ENCODE measurements at regions not wholly inside any gene's neighbourhood (a gene's known extent, or its start where the extent isn't known, plus 50 kb on each side); places are given as distances from the start of the nearest gene placed in this dataset.

DNA sequence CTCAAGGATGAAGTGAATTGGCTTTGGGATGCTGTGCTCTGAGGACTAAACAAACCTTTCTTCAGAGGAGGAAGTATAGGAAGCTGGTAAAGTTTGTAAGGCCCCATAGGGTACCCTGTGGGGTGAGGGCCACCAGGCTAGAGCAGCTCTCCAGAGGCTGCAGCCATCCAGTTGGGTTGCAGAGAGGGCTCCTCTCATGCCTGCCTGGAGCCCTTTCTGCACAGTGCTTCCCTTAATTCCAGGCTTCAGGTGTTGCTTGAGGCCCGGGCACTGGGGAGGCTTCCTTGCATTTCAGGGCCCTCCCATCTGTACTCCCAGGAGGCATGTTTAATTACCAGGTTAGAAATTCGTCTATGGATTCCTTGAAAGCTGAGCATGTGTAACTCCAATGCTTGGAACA lies 95.3 kb upstream of the FSTL4 start:
- Mint-ChIP-seq H3K27me3 (ENCODE audit: low read depth) (peaks cover 4% of the 10 kb centered on the region; the same call in 1 of the 2 replicates), H3K4me1 (no peaks in the 10 kb centered on the region)
- no CpG with 5 or more reads among the region's 2 CpGs for whole genome bisulfite sequencing (ENCODE audit: extremely low coverage, insufficient read length, low lambda C conversion rate)

More for the DNA sequence above, 95.3 kb upstream of the FSTL4 start:
- H2AK5ac ChIP-seq (ENCODE audit: insufficient read length, low read length) = no peak overlapping the region
- H3K79me2 ChIP-seq (ENCODE audit: insufficient read depth, low read length) = no peaks in the 10 kb centered on the region
- H3K4me1 ChIP-seq (ENCODE audit: insufficient read depth, low read length) = no peaks in the 10 kb centered on the region
- no peak overlapping the region for H3K27ac ChIP-seq (ENCODE audit: insufficient read length, low read depth, low read length)
- H2BK12ac ChIP-seq (ENCODE audit: insufficient read length, low read depth, low read length) = no peak overlapping the region
- no peaks in the 10 kb centered on the region for H3K79me1 ChIP-seq (ENCODE audit: insufficient read depth, low read depth, low read length, poor library complexity, severe bottlenecking)
- TF ChIP-seq, protein P1, sequence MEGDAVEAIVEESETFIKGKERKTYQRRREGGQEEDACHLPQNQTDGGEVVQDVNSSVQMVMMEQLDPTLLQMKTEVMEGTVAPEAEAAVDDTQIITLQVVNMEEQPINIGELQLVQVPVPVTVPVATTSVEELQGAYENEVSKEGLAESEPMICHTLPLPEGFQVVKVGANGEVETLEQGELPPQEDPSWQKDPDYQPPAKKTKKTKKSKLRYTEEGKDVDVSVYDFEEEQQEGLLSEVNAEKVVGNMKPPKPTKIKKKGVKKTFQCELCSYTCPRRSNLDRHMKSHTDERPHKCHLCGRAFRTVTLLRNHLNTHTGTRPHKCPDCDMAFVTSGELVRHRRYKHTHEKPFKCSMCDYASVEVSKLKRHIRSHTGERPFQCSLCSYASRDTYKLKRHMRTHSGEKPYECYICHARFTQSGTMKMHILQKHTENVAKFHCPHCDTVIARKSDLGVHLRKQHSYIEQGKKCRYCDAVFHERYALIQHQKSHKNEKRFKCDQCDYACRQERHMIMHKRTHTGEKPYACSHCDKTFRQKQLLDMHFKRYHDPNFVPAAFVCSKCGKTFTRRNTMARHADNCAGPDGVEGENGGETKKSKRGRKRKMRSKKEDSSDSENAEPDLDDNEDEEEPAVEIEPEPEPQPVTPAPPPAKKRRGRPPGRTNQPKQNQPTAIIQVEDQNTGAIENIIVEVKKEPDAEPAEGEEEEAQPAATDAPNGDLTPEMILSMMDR (conservative IDR thresholded peaks at IDR 0.05) = no peak
- no peak overlapping the region for H2BK20ac ChIP-seq (ENCODE audit: low read depth, low read length, poor library complexity, severe bottlenecking)
- H3K14ac ChIP-seq (ENCODE audit: insufficient read depth, low read length) = no peak overlapping the region
- H2BK120ac ChIP-seq (ENCODE audit: low read depth, low read length, poor library complexity, severe bottlenecking) = no peak overlapping the region
- no peak overlapping the region for H3T11ph ChIP-seq (ENCODE audit: low read length)
- no peaks in the 10 kb centered on the region for H3K23me2 ChIP-seq (ENCODE audit: insufficient read length, low read depth, low read length, poor library complexity, severe bottlenecking)
- H3K9me3 ChIP-seq (ENCODE audit: control insufficient read depth, low read depth, low read length) = no peaks in the 10 kb centered on the region
- H3K56ac ChIP-seq (ENCODE audit: insufficient read length, low read depth, low read length) = no peak overlapping the region
- DNase-seq = peak; percentile 6
- H3K9ac ChIP-seq (ENCODE audit: extremely low read depth, insufficient read length, low read length) = no peak overlapping the region
- no peak overlapping the region for H4K8ac ChIP-seq (replicated peaks; ENCODE audit: insufficient read length, low read depth, low read length)
- no peak overlapping the region for H3K18ac ChIP-seq (ENCODE audit: insufficient read length, low read depth, low read length)
- no peaks in the 10 kb centered on the region for H4K20me1 ChIP-seq (ENCODE audit: control insufficient read depth, insufficient read depth, insufficient read length)
- no peak overlapping the region for H3K4me2 ChIP-seq (ENCODE audit: insufficient read depth, insufficient read length, low read length)
- H2AFZ ChIP-seq (ENCODE audit: low read length) = no peak overlapping the region
- H3K23ac ChIP-seq (ENCODE audit: insufficient read length, low read depth, low read length) = no peak overlapping the region
- H3K4ac ChIP-seq (ENCODE audit: low read depth, low read length) = no peak overlapping the region
- H2BK15ac ChIP-seq (ENCODE audit: low read depth, low read length) = no peak overlapping the region
- H3K27ac Mint-ChIP-seq = no peak overlapping the region
- no peak overlapping the region for H3K4me3 Mint-ChIP-seq
- no peak overlapping the region for H4K5ac ChIP-seq (ENCODE audit: insufficient read length, low read depth, low read length)
- H4K91ac ChIP-seq (ENCODE audit: insufficient read length, low read depth, low read length) = no peak overlapping the region
- no peaks in the 10 kb centered on the region for H3K27me3 ChIP-seq (ENCODE audit: insufficient read depth, low read length)
- no peak overlapping the region for H2BK5ac ChIP-seq (ENCODE audit: insufficient read length, low read length)
- no peaks in the 10 kb centered on the region for H3K9me3 Mint-ChIP-seq
- no peaks in the 10 kb centered on the region for H3K36me3 Mint-ChIP-seq (ENCODE audit: insufficient read depth in 1 of 3, low read depth in 3 of 3)
